NCI-H1930 (cell line): ENCODE measurements at regions not wholly inside any gene's neighbourhood (a gene's known extent, or its start where the extent isn't known, plus 50 kb on each side); places are given as distances from the start of the nearest gene placed in this dataset.
"Not testable (repeated sequence)": the region's sequence is repeated elsewhere in the genome, so short reads cannot be mapped to it uniquely, and the experiment has no call there.

Experiments
- DNase-seq, 2 experiments: peaks; one replicate each; lab custom pipeline; 2025; lab: John Stamatoyannopoulos, UW

DNA sequence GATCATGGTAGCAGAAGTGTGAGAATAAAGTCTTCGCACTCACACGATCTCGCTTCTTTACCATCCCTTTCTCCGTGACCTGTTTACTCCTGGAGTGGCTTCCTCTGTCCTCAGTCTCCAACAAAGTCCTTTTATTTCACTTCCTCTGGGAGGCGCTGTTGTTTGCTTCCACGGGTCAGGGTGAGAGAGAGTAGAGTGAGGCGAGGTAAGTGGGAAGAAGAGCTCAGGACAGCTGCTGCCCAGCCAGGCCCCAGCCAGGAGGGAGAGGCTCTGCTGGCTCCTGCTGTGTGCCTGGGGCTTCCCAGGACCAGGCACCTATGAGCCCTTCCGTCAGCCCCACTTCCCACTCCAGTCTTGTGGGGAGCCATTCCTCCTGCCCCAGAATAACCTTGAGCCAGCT, 242.1 kb downstream of the FGF9 start:
- DNase-seq = no peak

DNA sequence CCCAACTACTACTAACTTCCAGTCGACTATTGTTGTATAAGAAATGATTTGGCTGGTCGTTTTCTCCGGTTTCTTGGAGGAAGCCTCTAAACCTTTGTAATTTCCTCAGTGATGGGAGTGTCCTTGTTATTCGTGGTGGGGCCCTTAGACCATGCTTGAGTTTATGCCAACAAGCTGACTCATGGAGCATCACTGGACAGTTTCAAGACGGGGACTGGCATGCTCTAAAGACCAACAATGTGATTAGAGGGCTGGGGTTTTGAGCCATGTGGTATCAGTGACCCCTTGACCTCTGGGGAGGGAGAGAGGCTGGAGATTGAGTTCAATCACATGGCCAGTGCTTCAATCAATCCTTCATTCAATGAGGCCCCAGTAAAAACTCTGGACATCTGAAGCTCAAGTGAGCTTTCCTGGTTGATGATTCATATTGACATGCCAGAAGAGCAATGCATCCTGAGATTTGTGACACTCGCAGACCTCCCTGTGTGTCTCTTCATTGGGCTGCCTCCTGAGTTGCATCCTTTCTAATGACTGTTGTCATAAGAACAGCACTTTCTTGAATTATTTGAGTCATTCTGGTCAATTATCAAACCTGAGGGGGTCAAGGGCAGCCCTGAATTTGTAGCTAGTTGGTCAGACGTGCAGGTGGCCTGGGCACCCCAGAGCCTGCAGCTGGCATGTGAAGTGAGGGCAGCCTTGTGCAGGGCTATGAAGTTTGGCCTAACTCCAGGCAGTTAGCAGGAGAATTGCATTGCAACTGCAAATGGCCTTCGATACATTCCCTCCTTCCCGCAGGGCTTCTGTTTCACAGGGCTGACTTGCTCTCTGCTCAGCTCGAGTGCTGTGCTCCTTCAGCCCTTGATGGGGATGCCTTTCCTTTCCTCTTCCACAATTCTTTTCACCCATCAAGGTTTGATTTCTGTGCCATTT, 246.5 kb downstream of the FGF9 start:
- no peak for DNase-seq

GRCh38 chr13:21920802-21921201, 249.9 kb downstream of the FGF9 start:
- DNase-seq = not testable (repeated sequence)

GRCh38 chr13:21924958-21925357, 254.1 kb downstream of the FGF9 start:
- DNase-seq = no peak

DNA sequence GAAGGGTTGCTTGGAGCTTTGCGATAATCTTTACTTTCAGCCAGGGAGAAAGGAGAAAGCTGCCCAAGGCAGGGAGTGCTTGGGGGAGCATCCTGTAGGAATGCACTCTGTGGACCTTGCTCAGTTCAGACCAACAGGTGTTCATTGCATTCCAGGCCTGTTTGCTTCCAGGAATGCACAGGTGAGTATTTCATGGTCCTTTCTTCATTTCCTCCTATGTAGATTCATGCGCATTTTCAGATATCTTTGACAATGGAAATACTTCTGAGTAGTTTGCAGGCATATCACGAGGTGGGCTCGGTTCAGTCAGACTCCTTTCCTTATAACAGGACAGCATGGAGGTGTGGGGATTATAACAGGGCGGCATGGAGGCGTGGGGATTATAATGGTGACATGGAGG, 254.8 kb downstream of the FGF9 start:
- DNase-seq = no peak

GRCh38 chr13:21929400-21929799, 258.5 kb downstream of the FGF9 start:
- DNase-seq = no peak

GRCh38 chr13:21930536-21930935, 259.7 kb downstream of the FGF9 start:
- DNase-seq = no peak

DNA sequence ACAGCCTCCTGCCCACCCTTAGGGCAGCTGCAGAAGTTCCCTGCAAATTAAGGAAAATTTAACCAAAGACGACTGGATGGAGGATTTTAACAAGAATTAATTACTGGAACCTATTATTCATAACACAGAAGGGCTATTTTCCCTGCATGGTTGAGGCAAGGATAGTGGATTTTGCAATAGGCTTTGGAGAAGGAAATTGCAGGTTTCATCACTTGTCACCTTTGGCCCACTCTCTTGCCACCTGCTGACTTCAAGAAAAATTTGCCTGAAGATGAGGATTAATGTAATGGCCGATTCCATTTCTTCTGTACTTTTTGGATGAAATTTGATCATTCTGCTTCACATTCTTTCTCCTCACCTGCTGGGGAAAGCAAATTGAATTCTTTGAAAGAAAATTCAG, 261.7 kb downstream of the FGF9 start:
- DNase-seq = no peak

- DNase-seq = no peak
Observed at GRCh38 chr13:21932996-21933395, 262.1 kb downstream of the FGF9 start.

GRCh38 chr13:21934284-21934683, 263.4 kb downstream of the FGF9 start:
- DNase-seq = no peak

- DNase-seq = no peak
Observed at GRCh38 chr13:21936674-21937073, 265.8 kb downstream of the FGF9 start.

DNA sequence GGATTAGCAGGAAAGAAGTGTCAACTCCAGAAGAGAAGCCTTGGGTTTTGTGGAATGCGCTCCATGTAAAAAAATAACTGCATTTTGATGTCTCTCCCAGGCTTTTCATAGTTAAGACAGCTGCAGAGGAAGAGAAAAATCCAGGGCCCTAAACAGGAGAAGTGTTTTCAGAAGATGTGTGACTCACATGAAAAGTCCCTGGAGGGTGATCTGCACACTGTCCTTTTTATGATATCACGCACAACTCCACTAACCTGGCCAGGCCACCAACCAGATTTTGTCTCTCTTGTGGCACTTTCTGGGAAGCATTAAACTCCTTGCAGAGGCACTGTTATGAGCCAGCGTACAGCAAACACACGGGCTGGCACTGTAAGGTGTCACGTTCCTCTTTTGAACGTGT, 267.3 kb downstream of the FGF9 start:
- no peak for DNase-seq

- no peak for DNase-seq
Observed at GRCh38 chr13:21938636-21939035, 267.8 kb downstream of the FGF9 start.

DNA sequence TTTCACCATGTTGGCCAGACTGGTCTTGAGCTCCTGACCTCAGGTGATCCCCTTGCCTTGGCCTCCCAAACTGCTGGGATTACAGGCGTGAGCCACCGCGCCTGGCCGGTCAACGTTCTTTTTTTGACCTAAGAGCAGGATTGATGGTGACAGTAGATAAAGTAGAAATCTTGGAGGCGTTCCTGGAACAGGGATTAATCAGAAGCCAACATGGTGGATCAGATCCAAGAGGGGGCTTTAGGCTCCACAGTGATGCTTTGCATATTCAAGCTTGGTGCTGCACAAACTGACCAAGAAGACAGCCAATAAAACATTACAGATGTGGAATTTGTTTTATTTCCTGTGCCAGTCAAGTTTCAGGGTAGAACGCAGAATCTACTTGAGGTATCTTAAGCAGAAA, 271.2 kb downstream of the FGF9 start:
- no peak for DNase-seq

GRCh38 chr13:21944610-21945009, 273.7 kb downstream of the FGF9 start:
- DNase-seq = no peak

- no peak for DNase-seq
Observed at GRCh38 chr13:21945195-21945594, 274.3 kb downstream of the FGF9 start.

GRCh38 chr13:21946964-21947363, 276.1 kb downstream of the FGF9 start:
- DNase-seq = no peak

GRCh38 chr13:21948769-21949474, 278.0 kb downstream of the FGF9 start:
- no peak for DNase-seq

DNA sequence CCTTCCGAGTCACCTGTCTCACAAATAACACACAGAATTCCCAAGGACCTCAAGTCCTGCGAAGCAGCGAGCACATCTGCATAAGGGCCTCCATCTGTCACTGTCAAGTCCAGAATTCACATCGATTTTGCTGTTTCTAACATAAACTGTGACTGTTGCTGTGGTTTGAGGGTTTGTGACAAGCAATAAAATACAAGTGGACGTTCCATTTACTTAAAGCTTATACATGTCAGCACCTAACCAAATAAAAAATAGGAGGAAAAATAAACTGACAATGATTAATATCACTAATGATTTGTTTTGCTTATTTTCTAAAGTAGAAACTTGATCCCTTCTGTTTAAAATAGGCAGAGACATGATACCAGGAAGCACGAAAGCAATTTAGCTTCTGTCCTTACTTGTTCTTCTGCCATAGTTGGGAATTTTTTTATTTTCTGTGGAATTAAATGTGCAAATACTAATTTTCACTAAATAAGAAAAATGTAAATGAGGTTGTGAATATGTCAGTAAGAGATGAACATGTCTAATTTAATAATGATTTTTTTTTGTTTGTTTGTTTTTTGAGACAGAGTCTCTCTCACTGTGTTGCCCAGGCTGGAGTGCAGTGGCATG, 279.1 kb downstream of the FGF9 start:
- DNase-seq = no peak

- no peak for DNase-seq
Observed at GRCh38 chr13:21956666-21957065, 285.8 kb downstream of the FGF9 start.

- DNase-seq = no peak
Observed at GRCh38 chr13:21957833-21958232, 287.0 kb downstream of the FGF9 start.

DNA sequence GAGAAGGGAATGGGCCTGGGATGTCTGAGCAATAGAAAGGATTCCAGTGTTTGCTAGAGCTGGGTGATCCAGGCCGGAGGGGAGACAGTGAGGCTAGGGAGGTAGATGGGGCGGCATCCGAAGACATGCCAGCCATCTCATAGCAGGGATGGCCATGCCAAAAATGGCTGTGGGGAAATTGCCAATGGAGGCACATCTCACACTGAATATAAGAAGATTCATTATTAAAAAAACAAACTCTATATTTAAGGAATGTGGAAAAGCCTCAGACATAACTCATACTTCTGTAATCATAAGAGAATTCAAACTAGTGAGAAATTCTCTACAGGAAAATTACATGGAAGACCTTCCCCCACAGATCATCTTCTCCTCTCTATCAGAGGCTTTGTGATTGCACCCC, 289.2 kb downstream of the FGF9 start:
- DNase-seq = no peak

DNA sequence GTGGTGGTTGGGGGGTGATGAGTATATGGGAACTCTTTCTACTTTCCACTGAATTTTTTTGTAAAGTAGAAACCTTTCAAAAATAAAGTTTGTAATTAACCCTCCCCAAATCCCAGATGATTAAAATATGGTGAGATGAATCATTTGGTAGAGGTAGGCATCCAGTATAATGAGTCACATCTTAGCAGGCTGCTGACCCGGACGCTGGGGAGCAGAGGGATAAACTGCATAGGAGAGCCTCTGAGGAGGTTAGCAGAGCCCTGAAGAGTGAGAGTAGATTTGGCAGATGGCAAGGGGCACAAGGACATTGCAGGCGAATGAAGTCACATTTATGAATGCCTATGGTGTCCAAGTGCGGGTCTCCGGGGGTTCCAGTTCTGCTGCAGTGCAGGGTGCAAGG, 293.8 kb downstream of the FGF9 start:
- DNase-seq = no peak
